ENCODE measurements at regions not wholly inside any gene's neighbourhood (a gene's known extent, or its start where the extent isn't known, plus 50 kb on each side); places are given as distances from the start of the nearest gene placed in this dataset.

- TF ChIP-seq SIN3A (IDR thresholded peaks at IDR 0.05; ENCODE audit: borderline replicate concordance, insufficient read depth, low read length) (no peak), POLR2AphosphoS5 (IDR thresholded peaks at IDR 0.05; ENCODE audit: low read depth, low read length) (no peak), REST (IDR thresholded peaks at IDR 0.05; ENCODE audit: insufficient read depth in 1 of 2, low read depth in 2 of 2, low read length in 2 of 2) (no peak), FOXP2 (optimal IDR thresholded peaks at IDR 0.05; ENCODE audit: borderline replicate concordance, extremely low read depth, extremely low read length, insufficient read depth) (no peak), TAF1 (IDR thresholded peaks at IDR 0.05; ENCODE audit: borderline replicate concordance, insufficient read depth, low read length) (no peak)
These were observed 112.1 kb upstream of the HAAO start for GRCh38 chr2:42904576-42904876.

GRCh38 chr2:42903821-42904575 lies 111.6 kb upstream of the HAAO start:
- no peak for TF ChIP-seq REST (IDR thresholded peaks at IDR 0.05; ENCODE audit: insufficient read depth in 1 of 2, low read depth in 2 of 2, low read length in 2 of 2)
- TF ChIP-seq POLR2AphosphoS5 (IDR thresholded peaks at IDR 0.05; ENCODE audit: low read depth, low read length): no peak
- no peak for TF ChIP-seq TAF1 (IDR thresholded peaks at IDR 0.05; ENCODE audit: borderline replicate concordance, insufficient read depth, low read length)
- TF ChIP-seq SIN3A (IDR thresholded peaks at IDR 0.05; ENCODE audit: borderline replicate concordance, insufficient read depth, low read length): peak; percentile 69; the same call in 1 of the 2 replicates
- TF ChIP-seq FOXP2 (optimal IDR thresholded peaks at IDR 0.05; ENCODE audit: borderline replicate concordance, extremely low read depth, extremely low read length, insufficient read depth): peak; percentile 73

- no peak for TF ChIP-seq TAF1 (IDR thresholded peaks at IDR 0.05; ENCODE audit: borderline replicate concordance, insufficient read depth, low read length)
- no peak for TF ChIP-seq SIN3A (IDR thresholded peaks at IDR 0.05; ENCODE audit: borderline replicate concordance, insufficient read depth, low read length)
- no peak for TF ChIP-seq POLR2AphosphoS5 (IDR thresholded peaks at IDR 0.05; ENCODE audit: low read depth, low read length)
- no peak for TF ChIP-seq FOXP2 (optimal IDR thresholded peaks at IDR 0.05; ENCODE audit: borderline replicate concordance, extremely low read depth, extremely low read length, insufficient read depth)
- TF ChIP-seq REST (IDR thresholded peaks at IDR 0.05; ENCODE audit: insufficient read depth in 1 of 2, low read depth in 2 of 2, low read length in 2 of 2): no peak
These were observed 110.7 kb upstream of the HAAO start for GRCh38 chr2:42902939-42903709.

- no peak for TF ChIP-seq FOXP2 (optimal IDR thresholded peaks at IDR 0.05; ENCODE audit: borderline replicate concordance, extremely low read depth, extremely low read length, insufficient read depth)
- TF ChIP-seq SIN3A (IDR thresholded peaks at IDR 0.05; ENCODE audit: borderline replicate concordance, insufficient read depth, low read length): no peak
- TF ChIP-seq POLR2AphosphoS5 (IDR thresholded peaks at IDR 0.05; ENCODE audit: low read depth, low read length): no peak
- TF ChIP-seq REST (IDR thresholded peaks at IDR 0.05; ENCODE audit: insufficient read depth in 1 of 2, low read depth in 2 of 2, low read length in 2 of 2): no peak
- TF ChIP-seq TAF1 (IDR thresholded peaks at IDR 0.05; ENCODE audit: borderline replicate concordance, insufficient read depth, low read length): no peak
These were observed 108.8 kb upstream of the HAAO start for GRCh38 chr2:42901076-42901640.

All from PFSK-1 (cell line).